IPS-15b (cell line): ENCODE measurements at regions not wholly inside any gene's neighbourhood (a gene's known extent, or its start where the extent isn't known, plus 50 kb on each side); places are given as distances from the start of the nearest gene placed in this dataset.

ENCODE experiments used
- H3K27me3 ChIP-seq: one replicate; pipeline ENCODE4 v1.6.1; 2013; ENCODE audit warnings: low read length; ENCODE audit not compliant: control insufficient read depth, insufficient read depth
- H3K36me3 ChIP-seq: one replicate; pipeline ENCODE4 v1.6.1; 2013; ENCODE audit warnings: low read length; ENCODE audit not compliant: control insufficient read depth, insufficient read depth
- H3K4me1 ChIP-seq: one replicate; pipeline ENCODE4 v1.6.1; 2013; ENCODE audit warnings: mild to moderate bottlenecking, low read length; ENCODE audit not compliant: control insufficient read depth, insufficient read depth
- H3K4me3 ChIP-seq: one replicate; pipeline ENCODE4 v1.5.1; 2013; ENCODE audit warnings: low read depth, low read length
- H3K9ac ChIP-seq: one replicate; pipeline ENCODE4 v1.6.1; 2013; ENCODE audit warnings: low read depth, mild to moderate bottlenecking, low read length
- H3K9me3 ChIP-seq: one replicate; pipeline ENCODE4 v1.6.1; 2013; ENCODE audit warnings: mild to moderate bottlenecking, low read length; ENCODE audit not compliant: control insufficient read depth, insufficient read depth

DNA sequence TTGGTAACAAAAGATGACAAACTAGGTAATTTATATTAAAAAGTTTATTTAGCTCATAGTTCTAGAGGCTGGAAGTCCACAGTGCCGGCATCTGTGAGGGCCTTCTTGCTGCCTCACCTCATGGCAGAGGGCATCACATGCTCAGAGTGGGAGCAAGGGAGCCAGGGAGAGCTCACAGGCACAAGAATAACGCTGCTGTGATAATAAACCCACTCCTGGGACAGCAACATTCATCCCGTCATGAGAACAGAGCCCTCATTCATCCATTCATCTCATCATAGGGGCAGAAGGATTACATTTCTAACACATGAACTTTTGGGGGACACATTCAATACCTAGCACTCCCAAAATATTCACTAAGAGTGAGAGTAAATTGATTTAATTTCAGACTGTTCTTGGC lies 170.6 kb upstream of the AKR1E2 start:
- peaks cover 3% of the 10 kb centered on the region for H3K4me1 ChIP-seq
- H3K36me3 ChIP-seq = no peaks in the 10 kb centered on the region
- no peaks in the 10 kb centered on the region for H3K9me3 ChIP-seq
- no peak overlapping the region for H3K4me3 ChIP-seq
- no peaks in the 10 kb centered on the region for H3K27me3 ChIP-seq
- no peak overlapping the region for H3K9ac ChIP-seq

DNA sequence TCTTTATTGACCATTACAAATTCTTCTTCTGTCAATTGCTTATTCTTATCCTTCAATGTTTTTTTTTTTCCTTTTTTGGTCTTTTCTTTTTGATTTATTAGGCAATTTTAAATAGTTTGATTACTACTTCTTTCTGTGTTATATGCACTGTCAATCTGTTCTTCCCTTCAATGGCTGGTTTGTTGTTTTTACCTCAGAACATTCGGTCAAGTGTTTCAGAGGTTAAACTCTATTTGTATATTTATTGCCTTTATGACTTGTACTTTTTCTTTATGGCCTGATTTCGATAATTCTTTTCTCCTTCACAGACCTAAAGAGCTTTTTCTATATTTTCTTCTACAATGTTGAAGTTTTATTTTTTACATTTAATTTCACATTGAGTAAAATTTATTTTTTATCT lies 171.5 kb upstream of the AKR1E2 start:
- Histone ChIP-seq H3K9me3 (no peaks in the 10 kb centered on the region), H3K4me1 (peaks cover 3% of the 10 kb centered on the region), H3K9ac (no peak overlapping the region), H3K36me3 (no peaks in the 10 kb centered on the region), H3K4me3 (no peak overlapping the region), H3K27me3 (no peaks in the 10 kb centered on the region)

DNA sequence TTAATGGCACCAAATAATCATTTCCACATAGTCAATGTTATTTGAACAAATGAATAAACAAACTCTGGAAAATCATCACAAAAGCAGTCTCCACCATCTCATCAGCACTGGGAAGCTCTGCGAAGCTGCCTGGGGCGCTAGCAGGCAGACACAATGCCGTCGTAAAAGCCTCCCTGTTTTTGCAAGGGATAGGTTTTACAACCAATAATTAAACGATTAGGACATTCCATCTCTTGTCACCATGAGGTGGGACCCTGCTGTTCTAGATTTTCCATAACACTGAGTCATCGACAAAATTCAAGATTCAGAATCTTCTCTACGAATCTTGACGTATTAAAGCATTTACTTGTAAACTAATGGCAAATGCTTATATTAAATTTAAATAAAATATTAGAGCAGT lies 172.8 kb upstream of the AKR1E2 start:
- Histone ChIP-seq H3K4me3 (no peak overlapping the region), H3K27me3 (no peaks in the 10 kb centered on the region), H3K4me1 (peaks cover 3% of the 10 kb centered on the region), H3K9ac (no peak overlapping the region), H3K36me3 (no peaks in the 10 kb centered on the region), H3K9me3 (no peaks in the 10 kb centered on the region)

DNA sequence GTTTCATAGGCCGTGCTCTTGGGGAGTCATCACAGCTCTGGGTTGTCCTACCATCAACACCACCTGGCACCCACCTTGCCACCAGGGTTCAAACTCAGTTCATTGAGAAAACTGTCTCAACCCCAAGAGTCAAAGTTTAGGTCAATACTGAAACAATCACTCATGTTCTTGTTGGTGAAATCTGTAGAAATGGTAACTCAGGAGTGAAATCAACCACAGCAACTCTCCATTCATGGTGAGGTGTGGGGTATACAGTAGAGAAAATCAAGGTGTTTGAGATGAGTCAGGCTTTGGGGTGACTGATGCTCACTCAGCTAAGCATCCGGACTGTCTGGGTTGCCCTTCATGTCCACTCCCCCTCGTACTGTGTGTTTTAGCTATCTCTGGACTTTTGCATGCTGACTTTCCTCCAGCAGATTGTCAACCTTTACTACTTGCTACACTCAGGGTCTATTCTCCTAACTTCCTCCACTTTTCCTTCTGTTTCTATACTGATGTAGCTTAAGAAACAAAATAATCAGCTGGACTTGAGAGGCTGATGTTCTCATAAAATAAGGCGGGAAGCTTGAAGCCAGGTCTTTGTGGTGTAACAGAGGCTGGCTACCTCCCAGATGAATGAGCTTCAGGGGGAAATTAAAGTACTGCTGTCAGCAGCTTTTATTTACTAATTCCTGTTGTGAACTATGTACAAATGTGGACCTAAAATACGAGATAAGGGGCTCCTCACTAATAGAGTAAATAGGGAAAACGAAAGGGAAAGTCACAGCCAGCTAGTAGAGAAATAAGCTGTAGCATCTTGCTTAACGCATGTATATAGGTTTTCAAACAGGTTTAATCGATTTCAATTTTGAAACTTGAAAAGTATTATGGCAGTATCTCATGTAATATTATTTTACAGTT lies 173.6 kb upstream of the AKR1E2 start:
- H3K4me1 ChIP-seq = peaks cover 3% of the 10 kb centered on the region

DNA sequence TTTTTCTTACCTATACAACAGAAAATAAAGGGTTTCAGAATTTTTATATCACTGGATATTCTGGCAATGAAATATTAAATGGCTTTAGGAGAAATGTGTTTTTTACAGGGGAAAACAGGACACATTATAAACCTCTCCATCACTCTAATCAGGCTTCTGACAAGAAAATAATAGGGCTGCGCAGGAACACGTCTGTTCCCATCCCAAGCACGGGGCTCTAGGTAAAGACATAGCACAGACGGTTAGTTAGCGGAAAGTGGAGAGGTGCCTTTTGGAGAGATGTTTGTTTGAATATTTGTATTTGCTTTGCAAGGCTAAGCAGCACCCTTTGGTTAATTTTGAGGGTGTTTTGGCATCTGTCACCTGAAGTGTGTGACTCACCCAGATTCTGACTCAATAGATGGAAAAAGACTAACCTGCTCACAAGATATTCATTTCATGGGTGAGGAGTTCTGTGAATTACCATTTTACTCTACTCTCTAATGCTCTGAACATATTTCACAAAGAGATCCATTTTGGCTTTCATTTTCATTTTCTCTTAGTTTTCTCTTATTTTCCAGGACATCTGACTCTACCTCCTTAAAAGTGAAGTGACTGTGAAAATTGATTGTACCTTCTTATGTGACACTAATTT lies 174.5 kb upstream of the AKR1E2 start:
- Histone ChIP-seq H3K36me3 (no peaks in the 10 kb centered on the region), H3K4me3 (no peak overlapping the region), H3K9ac (no peak overlapping the region), H3K4me1 (peaks cover 3% of the 10 kb centered on the region), H3K27me3 (no peaks in the 10 kb centered on the region), H3K9me3 (no peaks in the 10 kb centered on the region)

More for the DNA sequence above, 173.6 kb upstream of the AKR1E2 start:
- Histone ChIP-seq H3K9me3 (no peaks in the 10 kb centered on the region), H3K36me3 (no peaks in the 10 kb centered on the region), H3K9ac (no peak overlapping the region), H3K4me3 (no peak overlapping the region), H3K27me3 (no peaks in the 10 kb centered on the region)

DNA sequence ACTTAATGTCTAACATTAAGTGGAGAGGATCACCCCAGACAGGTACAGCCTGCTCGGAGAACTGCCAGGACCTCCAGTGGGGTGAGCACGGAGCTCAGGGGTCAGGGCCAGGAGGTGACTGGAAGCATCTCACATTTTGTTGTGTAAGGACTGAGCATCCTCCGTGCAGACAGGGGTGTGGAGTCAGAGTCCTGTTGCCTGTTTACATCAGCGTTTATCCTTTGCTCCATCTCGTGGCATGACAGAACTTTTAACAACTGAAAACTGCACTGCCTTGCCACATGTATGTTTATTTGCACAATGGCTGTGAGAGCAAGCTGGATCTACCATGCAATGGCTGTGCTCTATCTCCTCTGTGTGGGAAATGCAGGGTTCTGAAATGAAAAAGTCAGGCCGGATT lies 175.4 kb upstream of the AKR1E2 start:
- H3K27me3 ChIP-seq = no peaks in the 10 kb centered on the region
- peaks cover 3% of the 10 kb centered on the region for H3K4me1 ChIP-seq
- no peak overlapping the region for H3K9ac ChIP-seq
- H3K4me3 ChIP-seq = no peak overlapping the region
- no peaks in the 10 kb centered on the region for H3K9me3 ChIP-seq
- H3K36me3 ChIP-seq = no peaks in the 10 kb centered on the region

DNA sequence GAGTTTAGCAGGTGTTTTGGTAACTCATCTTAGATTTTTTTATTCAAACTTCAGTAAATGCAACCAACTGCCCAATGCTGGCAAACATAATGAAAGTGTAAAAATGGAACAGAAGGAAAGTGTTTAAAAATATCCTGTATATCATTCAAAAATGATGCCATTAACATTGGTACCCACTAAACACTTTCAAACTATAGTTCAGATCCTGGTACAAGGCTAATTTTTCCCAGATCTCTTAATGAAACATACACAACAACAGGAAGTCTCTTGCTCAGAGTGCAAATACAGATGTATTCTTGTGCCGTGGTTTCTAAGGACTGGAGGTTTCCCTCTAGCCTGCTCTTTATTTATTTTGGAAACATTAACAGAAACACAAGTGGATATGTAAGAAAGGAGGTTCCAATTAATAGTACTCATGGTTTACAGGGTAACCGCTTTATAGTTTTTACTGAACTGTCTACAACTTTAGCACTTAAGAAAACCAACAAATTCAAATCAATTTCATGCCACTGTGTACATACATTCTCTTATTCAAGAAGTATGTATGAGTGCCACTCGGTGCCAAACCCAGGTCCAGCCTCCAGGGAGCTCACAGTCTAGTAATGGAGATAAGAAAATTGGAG lies 176.0 kb upstream of the AKR1E2 start:
- no peak overlapping the region for H3K4me3 ChIP-seq
- H3K36me3 ChIP-seq = no peaks in the 10 kb centered on the region
- H3K9ac ChIP-seq = no peak overlapping the region
- H3K4me1 ChIP-seq = peaks cover 3% of the 10 kb centered on the region
- no peaks in the 10 kb centered on the region for H3K27me3 ChIP-seq
- no peaks in the 10 kb centered on the region for H3K9me3 ChIP-seq

DNA sequence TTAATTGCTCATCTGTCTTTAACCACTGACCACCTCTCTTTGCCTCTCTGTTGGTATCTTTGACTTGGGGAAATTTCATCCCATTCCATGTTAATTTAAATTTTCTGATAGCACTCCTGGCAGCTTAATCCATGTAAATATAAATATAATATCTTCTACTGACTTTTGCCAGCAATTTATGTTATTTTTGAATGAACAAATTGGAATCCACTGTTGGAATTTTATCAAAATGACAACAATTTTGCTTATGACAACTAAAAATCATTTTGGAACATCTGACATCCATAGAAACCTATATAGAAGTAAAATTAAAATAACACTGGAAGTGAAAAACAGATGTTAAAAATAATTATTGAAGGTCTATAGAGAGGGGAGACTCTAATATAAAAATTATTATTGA lies 176.5 kb upstream of the AKR1E2 start:
- Histone ChIP-seq H3K27me3 (no peaks in the 10 kb centered on the region), H3K36me3 (no peaks in the 10 kb centered on the region), H3K4me1 (peaks cover 3% of the 10 kb centered on the region)

DNA sequence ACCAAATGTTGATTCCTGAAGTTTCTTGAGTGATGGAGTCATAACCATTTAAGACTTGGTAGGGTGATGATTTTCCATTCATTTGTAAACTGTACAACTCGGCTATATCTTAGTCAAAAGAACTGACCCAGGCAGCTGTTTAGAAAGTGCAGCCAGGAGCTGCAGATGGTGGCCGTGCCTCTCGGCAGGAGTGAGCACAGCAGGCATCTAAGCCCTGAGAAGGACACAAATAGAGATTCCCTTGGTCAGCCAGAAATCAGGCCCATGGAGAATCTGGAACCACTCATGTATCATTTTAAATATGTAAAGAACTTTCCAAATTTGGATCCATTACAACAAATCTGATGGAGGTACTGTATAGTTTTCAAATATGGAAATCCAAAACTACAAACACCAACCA lies 177.0 kb upstream of the AKR1E2 start:
- Histone ChIP-seq H3K36me3 (no peaks in the 10 kb centered on the region), H3K27me3 (no peaks in the 10 kb centered on the region), H3K9ac (no peak overlapping the region), H3K4me3 (no peak overlapping the region), H3K4me1 (peaks cover 3% of the 10 kb centered on the region), H3K9me3 (no peaks in the 10 kb centered on the region)

More for the DNA sequence above, 176.5 kb upstream of the AKR1E2 start:
- H3K4me3 ChIP-seq = no peak overlapping the region
- H3K9ac ChIP-seq = no peak overlapping the region
- no peaks in the 10 kb centered on the region for H3K9me3 ChIP-seq

DNA sequence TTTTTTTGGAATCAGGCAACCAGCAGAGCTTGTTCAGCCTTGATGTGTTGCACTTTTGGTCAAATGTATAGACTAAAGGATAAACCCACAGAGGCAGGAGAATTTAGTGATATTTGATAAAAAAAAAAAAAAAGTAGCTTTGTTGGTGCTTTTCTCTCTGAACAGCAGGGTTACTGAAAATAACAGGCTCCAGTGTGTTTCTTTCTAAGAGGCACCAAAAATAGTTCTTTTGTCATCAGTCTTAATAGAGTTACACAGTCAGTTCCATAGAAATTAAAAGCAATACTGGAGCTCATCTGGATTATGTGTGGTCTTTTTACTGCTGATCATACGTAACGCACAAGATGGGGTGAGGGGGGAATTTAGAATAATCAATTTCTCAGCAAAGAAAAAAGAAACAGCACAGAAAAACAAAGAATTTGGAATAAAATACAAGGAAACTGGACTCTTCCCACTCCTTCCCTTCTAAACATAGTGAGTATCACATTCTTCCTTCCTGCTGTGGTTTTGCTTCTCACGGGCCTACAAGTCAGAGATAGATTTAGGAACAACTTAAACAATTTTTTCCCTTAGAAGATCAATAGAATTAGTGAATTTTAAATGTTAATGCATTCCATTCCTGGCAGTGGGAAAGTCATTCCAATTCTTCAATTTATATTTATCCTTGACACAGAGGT lies 178.8 kb upstream of the AKR1E2 start:
- Histone ChIP-seq H3K9ac (no peak overlapping the region), H3K36me3 (no peaks in the 10 kb centered on the region), H3K9me3 (no peaks in the 10 kb centered on the region), H3K27me3 (no peaks in the 10 kb centered on the region), H3K4me3 (no peak overlapping the region), H3K4me1 (no peaks in the 10 kb centered on the region)

DNA sequence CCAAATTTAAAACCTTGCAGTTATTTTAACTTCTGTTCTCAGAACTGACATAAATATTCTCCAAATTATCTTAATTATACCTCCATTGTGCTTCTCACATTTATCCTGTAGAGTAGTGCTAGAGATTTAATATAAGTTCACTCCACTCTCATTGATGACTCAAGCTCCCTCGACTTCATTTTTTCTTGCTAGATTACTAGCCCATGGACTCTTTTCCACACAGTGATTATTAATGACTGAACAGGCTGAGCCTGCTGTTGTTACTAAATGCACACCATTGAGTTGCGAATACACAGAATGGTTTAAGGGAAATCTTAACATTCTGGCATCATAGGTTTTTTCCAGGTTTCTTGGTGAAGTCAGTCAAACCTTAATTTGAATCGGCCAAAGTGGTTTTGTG lies 179.5 kb upstream of the AKR1E2 start:
- Histone ChIP-seq H3K4me1 (no peaks in the 10 kb centered on the region), H3K36me3 (no peaks in the 10 kb centered on the region), H3K9ac (no peak overlapping the region), H3K27me3 (no peaks in the 10 kb centered on the region), H3K4me3 (no peak overlapping the region), H3K9me3 (no peaks in the 10 kb centered on the region)
